KBM-7 (cell line): ENCODE measurements at regions not wholly inside any gene's neighbourhood (a gene's known extent, or its start where the extent isn't known, plus 50 kb on each side); places are given as distances from the start of the nearest gene placed in this dataset.
"Not testable (repeated sequence)": the region's sequence is repeated elsewhere in the genome, so short reads cannot be mapped to it uniquely, and the experiment has no call there.

ENCODE experiments used
- DNase-seq: peaks from one replicate; pipeline ENCODE4 v3.0.0-alpha.2; 2015
- in situ Hi-C: fragments of 300-500 bp; cut with MboI; formaldehyde crosslinking; loops from 2 replicates; pipeline ENCODE4 v1.14.3; 2020; ENCODE audit warnings: low sequenced_read_pairs, low pct_unique_long_range_greater_than_20kb, mixed read lengths

DNA sequence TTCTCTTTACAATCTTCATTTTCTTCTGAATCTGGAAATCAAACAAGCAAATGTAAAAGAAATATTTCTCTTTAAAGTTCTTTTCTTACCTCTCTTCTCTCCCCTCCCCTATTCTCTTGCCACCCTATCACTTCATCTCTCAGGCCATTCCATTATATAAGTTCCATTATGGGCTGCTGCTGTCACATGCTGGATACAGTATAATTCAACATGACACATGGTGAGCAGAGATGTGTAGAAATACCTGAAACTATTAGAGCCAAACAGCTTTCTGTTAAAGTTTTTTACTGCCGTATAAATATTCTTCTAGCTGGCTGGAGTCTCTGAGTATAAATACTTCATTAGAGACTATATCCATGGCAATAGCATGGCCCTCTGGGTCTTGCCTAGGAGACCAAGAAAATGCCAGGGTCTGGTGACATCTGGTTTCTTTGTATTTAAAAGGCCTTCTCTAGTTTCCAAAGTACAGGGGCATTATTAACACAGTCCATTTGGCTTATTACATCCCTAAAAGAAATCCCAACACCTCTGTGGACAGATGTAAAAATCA is 139.6 kb downstream of the TFAP2B start:
- in situ Hi-C loops, result no loop called here

GRCh38 chr6:50959081-50959641 is 140.5 kb downstream of the TFAP2B start:
- DNase-seq, result no peak
- in situ Hi-C loops, result no loop called here

More for the DNA sequence above, 139.6 kb downstream of the TFAP2B start:
- no peak for DNase-seq

- DNase-seq, result peak; percentile 20
- in situ Hi-C loops, result no loop called here
Measured at GRCh38 chr6:50961611-50962010, 142.9 kb downstream of the TFAP2B start.

DNA sequence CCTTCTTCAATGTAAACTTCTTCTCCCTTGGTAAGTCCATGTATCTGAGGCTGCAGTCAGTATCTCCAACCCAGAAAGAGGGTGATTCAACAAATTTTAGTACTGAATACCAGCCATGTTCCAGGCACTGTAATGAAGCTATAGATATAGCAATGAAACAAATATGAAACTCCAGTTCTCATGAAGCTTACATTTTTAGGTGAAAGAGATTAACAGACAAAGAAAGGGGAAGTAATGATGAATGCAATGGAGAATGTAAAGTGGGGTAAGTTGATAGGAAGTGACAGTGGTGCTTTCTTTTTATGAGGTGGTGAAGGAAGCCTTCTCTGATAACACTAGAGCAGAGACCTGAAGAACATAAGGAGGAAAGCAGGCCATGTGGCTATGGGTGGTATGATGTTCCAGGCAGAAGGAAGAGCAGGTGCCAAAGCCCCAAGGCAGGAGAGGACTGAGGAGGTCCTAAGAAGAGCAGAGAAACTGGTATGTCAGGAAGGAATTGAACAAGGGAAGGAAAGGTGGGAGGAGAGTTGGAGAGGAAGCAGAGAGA is 143.6 kb downstream of the TFAP2B start:
- in situ Hi-C loops, result no loop called here
- peak; percentile 62 for DNase-seq

DNA sequence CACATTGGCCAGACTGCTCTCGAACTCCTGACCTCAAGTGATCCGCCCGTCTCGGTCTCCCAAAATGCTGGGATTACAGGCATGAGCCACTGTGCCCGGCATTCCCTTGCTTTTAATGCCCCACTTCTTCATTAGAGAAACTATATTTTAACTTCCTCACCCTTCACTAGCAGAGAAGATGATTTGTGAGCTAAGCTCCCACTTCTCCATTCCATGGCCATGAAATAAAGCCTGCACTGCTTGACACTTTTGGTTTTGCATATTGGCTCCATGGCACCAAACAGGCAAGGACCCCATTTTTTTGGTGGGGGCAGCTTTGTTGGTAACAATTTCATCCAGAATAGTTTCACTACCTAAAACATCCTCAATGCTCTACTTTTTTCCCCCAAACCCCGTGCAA is 145.3 kb downstream of the TFAP2B start:
- DNase-seq, result no peak
- in situ Hi-C loops, result no loop called here

DNA sequence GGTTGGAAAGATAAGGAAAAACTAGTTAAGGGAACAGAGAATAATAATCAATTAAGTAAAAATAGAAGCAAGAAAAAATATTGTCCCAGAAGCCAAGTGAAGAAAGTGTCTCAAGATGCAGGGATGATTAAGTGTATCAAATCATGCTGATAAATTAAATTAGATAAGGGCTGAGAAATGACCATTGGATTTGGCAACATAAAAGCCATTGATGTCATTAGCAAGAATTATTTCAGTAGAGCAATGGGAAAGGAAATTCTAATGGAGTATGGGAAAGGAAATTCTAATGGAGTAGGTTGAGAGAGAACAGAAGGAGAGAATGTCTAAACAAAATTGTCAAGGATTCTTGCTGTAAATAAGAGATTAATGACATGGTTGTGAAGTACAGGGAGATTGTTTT is 146.8 kb downstream of the TFAP2B start:
- in situ Hi-C loops, result no loop called here
- no peak for DNase-seq

- in situ Hi-C loops, result no loop called here
- DNase-seq, result no peak
Measured at GRCh38 chr6:50966532-50966931, 147.9 kb downstream of the TFAP2B start.

DNA sequence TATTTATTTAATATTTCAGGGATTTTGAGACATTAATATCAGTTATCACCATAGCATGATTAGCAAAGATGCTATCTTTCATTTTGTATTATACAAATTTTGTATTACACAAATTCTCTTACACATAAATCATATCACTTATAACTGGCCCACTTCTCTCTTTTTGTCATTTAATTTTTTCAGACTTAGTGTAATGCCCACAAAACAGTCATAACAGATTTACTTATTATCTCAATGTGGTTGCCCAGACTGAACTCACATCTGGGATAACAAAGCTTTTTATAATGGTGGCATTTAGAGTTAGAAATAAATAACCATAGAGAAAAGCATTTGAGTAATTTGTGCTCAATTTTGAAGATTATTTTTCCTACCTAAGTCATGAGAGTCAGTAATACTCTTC is 148.3 kb downstream of the TFAP2B start:
- in situ Hi-C loops, result no loop called here
- DNase-seq, result no peak

- DNase-seq, in situ Hi-C loops: not testable (repeated sequence)
Measured at GRCh38 chr6:50968246-50968645, 149.6 kb downstream of the TFAP2B start.

GRCh38 chr6:50970908-50971307 is 152.2 kb downstream of the TFAP2B start:
- in situ Hi-C loops, result no loop called here
- DNase-seq, result no peak

DNA sequence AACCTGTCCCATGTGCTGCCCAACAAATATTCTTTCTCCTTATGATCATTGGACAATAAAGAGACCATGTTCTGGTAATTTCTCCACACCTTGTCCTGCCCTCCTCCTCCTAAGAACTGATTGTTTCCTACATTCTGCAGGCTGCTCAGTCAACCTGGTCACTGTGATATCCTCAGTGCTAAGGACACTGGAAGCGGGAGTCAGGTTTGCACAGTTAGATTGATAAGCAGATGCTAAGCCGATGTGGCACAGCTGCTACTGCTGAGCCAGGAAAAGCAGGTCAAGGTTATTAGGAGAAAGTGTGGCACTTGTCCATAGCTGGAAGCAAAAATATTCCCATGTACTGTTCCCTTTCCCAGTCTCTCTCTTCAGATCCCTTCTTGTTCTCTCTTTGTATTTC is 154.8 kb downstream of the TFAP2B start:
- in situ Hi-C loops, result no loop called here
- DNase-seq, result no peak

DNA sequence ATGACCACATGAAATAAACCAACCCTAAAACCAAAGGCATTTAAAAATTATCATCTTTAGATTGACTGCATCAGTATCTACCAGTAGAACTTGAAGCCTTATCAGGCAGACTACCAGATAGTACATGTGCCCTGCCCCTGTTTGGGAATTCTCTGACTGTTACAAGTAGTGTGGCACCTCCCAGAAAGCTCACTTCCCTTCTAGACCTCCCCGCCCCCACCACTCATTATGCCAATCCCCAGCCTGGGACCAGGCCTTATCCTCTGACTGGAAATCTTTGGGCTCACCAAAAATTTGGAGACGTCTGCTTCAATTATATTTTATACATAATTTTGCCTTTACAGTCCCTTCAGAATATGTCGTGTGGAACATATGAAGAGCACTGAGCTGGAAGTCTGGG is 155.6 kb downstream of the TFAP2B start:
- no peak for DNase-seq
- in situ Hi-C loops, result no loop called here

DNA sequence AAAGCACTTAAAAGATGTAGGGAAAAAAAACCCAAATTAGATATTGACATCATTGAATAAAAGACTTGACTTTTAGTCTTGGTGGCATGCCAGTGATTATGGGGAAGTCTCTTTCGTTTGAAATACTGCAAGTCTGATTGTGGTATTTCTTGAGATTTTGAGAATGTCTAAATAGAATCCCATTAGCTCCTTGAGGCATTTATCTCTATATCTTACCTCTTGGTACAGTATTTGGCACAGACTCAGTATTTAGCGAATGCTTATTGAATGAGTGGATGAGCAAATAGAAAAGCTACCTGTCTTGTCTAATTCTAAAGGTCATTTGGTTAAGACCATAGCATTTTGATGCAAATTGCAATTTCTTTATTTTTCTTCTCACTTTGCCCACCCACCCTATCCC is 156.5 kb downstream of the TFAP2B start:
- in situ Hi-C loops, result no loop called here
- DNase-seq, result no peak

DNA sequence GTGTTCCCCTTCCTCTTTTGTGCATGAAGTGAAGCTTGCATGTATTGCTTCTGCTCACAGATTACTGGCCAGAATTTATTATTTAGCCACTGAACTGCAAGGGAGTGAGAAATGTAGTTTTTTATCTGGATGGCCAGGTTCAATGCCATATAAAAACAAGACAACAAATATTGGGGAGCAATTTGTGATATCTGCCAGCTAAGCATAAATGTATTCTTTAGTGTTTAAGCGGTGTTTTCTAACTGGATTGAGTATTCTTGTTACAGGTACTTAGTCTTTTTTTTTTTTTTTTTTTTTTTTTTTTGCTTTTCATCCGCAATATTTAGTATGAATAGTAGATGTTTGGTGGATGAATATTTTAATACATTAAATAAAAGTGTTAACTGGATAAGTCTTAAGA is 158.2 kb downstream of the TFAP2B start:
- DNase-seq, result no peak
- in situ Hi-C loops, result no loop called here

DNA sequence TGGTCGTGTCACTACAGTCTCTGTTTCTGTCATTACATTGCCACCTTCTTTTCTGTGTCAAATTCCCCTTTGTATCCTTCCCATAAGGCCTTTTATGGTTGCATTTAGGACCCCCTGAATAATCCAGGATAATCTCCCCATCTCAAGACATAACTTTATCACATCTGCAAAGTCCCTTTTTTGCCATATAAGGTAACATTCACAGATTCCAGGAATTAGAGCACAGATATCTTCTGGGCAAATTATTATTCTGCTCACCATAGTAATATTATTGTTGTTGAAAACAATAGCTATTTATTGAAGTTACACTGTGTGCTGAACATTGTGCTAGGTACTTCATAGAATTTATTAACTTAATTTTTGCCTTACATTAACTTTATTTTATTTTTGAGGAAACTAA is 159.1 kb downstream of the TFAP2B start:
- DNase-seq, result no peak
- in situ Hi-C loops, result no loop called here

DNA sequence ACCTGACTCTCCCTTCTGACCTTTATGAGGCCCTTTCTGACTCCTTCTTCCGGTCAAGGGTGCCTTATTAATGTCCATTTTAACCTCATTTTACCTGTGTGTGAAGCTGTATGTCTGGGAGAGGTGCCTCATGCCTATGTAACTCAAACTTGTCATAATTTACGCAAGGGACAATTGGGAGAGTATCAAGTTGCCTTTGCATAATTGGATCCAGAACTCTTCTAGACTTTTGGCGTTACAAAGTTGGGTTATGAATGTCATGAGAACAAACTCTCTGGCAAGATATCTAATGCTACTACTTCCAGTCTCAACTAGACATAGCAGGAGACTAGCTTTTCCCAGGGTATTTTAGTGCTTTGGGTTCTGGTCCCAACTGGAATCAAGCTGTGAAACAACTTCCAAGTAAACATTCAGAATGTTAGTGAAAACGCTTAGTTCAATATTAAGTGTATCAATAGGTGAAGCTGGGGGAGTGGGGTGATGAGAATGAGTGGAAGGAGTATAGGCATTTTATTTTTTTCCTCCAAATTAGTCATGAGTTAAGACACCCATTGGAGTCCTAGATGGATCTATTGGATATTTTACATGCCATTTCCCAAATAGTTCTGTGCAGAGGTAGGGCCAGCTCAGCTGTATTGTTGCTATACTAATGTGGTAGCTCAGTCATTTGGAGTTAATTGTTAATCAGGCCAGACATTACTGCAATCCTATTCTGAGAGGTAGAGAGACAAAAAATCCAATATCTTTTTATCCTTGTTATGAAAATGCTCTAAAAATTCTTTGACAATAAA is 159.9 kb downstream of the TFAP2B start:
- in situ Hi-C loops, result no loop called here
- DNase-seq, result no peak

DNA sequence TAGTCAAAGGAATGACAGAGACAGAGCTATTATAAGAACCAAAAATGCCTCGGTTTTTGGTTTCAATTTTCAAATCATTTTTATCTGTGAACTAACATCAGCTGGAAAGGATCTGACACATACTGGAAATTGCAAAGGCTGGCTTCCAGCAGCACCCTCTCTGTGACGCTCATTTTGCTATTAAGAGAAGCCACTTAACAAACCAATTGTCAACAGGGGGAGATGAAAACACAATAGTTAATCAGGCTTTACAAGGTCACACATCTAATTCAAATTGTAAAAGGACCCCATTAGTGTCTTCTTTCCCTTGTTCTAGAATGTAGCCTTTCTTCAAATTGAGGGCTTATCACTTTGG is 160.5 kb downstream of the TFAP2B start:
- no peak for DNase-seq
- in situ Hi-C loops, result no loop called here

DNA sequence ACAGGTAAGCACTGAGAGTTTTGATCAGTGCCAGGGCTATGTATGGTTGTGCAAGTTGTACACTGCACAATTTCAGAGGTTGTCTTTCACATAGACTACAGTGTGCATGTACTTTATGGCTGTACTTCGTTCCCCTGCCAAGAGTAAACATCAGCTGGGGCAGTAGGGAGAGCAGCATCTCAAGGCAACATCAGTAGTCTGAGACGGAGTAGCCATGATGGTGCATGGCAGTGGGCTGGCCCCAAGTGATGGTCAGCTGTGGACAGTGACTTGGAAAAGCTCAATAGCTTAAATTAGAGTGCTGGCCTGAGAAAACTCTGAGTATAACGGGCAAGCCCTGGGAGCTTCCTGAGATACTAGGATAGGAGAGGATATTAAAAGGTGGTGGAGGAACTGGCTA is 165.5 kb downstream of the TFAP2B start:
- in situ Hi-C loops, result no loop called here
- DNase-seq, result no peak

GRCh38 chr6:50986319-50986718 is 167.6 kb downstream of the TFAP2B start:
- no peak for DNase-seq
- in situ Hi-C loops, result no loop called here

DNA sequence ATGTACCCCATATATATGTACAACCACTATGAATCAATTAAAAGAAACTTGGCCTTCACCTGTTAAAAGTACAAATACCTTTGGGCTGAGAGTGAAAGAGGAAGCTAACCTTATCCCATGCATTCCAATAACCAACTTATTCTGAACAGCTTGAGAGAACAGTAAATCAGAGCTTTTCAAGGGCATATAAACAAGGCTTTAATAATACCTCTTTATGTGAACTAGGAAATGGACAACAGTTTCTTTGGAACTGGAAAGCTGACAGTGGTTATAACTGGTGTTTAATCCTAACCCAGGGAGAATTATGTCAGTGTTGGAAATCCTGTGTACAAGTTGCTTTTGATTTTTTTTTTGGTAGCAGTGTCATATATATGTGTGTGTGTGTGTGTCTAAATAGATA is 170.5 kb downstream of the TFAP2B start:
- in situ Hi-C loops, result no loop called here

More for the DNA sequence above, 170.5 kb downstream of the TFAP2B start:
- no peak for DNase-seq
